ENCODE measurements at regions not wholly inside any gene's neighbourhood (a gene's known extent, or its start where the extent isn't known, plus 50 kb on each side); places are given as distances from the start of the nearest gene placed in this dataset.
"Not testable (repeated sequence)": the region's sequence is repeated elsewhere in the genome, so short reads cannot be mapped to it uniquely, and the experiment has no call there.

DNA sequence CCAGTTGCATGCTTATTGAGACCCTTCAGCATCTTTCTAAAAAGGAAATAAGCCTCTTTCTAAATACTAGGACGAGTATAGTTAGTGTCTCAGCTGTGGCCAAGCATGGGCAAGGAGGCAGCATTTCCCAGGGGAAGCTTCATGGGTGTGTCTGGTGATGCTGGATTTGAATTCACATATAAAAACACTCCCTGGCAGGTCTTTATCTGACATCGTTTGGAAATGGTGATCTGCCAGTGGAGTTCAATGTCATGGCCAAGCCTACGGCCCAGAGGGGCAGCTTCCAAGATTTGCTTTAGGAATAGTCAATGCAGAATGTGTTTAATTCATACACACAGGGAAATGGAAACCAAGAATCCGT lies 94.7 kb downstream of the SRGAP2 start:
- not testable (repeated sequence) for TF ChIP-seq FOSL1 (IDR thresholded peaks at IDR 0.05; ENCODE audit: insufficient read depth, low read depth, low read length); EZH2 (IDR thresholded peaks at IDR 0.05; ENCODE audit: low read depth, low read length, severe bottlenecking); BRCA1 (IDR thresholded peaks at IDR 0.05; ENCODE audit: low read depth, low read length); RBBP5 (IDR thresholded peaks at IDR 0.05; ENCODE audit: borderline replicate concordance, low read depth, low read length); POLR2A (IDR thresholded peaks at IDR 0.05; ENCODE audit: control extremely low read depth in 1 of 2, low read depth in 2 of 2, low read length in 2 of 2); GABPA (IDR thresholded peaks at IDR 0.05; ENCODE audit: borderline replicate concordance, insufficient read depth, low read length); TEAD4 (IDR thresholded peaks at IDR 0.05; ENCODE audit: low read depth, low read length); NRF1 (IDR thresholded peaks at IDR 0.05; ENCODE audit: low read depth, low read length); RXRA (IDR thresholded peaks at IDR 0.05; ENCODE audit: insufficient read depth, low read depth, low read length); SIX5 (IDR thresholded peaks at IDR 0.05; ENCODE audit: low read depth, low read length)
- TF ChIP-seq, protein P1, sequence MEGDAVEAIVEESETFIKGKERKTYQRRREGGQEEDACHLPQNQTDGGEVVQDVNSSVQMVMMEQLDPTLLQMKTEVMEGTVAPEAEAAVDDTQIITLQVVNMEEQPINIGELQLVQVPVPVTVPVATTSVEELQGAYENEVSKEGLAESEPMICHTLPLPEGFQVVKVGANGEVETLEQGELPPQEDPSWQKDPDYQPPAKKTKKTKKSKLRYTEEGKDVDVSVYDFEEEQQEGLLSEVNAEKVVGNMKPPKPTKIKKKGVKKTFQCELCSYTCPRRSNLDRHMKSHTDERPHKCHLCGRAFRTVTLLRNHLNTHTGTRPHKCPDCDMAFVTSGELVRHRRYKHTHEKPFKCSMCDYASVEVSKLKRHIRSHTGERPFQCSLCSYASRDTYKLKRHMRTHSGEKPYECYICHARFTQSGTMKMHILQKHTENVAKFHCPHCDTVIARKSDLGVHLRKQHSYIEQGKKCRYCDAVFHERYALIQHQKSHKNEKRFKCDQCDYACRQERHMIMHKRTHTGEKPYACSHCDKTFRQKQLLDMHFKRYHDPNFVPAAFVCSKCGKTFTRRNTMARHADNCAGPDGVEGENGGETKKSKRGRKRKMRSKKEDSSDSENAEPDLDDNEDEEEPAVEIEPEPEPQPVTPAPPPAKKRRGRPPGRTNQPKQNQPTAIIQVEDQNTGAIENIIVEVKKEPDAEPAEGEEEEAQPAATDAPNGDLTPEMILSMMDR (IDR thresholded peaks at IDR 0.05; ENCODE audit: control extremely low read depth in 1 of 3, insufficient read depth in 1 of 3, low read depth in 1 of 3, low read length in 3 of 3): not testable (repeated sequence)

Measured in H1 (cell line).